NCI-H2196 (cell line): ENCODE measurements at regions not wholly inside any gene's neighbourhood (a gene's known extent, or its start where the extent isn't known, plus 50 kb on each side); places are given as distances from the start of the nearest gene placed in this dataset.
"Not testable (repeated sequence)": the region's sequence is repeated elsewhere in the genome, so short reads cannot be mapped to it uniquely, and the experiment has no call there.

Experiments used
- DNase-seq: peaks from one replicate; lab custom pipeline; 2025; ENCODE audit not compliant: unreplicated experiment; lab: John Stamatoyannopoulos, UW

DNA sequence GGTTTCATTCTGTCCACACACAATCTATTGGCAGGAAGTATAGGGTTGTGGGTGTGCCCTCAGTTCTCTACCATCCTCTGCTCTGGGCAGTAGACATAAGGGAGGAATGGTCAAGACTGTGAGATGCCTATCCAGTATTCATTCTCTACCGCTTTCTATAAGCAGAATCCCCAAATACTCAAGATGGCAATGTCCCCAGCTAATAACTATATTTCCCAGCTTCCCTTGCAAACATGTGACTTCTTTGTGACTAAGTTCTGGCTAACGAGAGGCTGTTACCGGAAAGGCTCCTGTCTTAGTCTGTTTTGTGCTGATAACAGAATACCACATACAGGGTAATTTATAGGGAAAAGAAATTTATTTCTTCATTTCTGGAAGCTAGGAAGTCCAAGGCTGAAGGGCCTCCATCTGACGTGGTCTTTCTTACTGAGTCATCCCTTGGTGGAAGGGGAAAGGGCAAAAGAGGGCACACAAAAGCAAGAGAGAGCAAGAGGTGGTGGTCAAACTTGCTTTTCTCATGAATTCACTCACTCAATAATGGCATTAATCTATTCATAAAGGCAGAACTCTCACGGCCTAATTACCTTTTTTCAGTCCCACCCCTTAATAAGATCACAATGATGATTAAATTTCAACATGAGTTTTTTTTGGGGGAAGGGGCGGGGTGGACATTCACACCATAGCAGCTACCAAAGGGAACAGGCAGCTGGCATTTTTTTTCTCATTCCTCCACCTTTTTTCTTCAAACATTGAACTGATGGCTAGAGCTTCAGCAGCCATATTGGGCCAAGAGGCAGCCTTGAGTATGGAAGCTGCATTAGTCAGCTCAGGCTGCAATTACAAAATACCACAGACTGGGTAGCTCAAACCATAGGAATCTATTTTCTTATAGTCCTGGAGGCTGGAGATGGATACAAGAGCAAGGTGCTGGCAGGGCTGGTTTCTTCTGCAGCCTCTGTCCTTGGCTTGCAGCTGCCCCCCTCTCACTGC is 109.7 kb upstream of the OR9Q1 start:
- DNase-seq, result no peak

DNA sequence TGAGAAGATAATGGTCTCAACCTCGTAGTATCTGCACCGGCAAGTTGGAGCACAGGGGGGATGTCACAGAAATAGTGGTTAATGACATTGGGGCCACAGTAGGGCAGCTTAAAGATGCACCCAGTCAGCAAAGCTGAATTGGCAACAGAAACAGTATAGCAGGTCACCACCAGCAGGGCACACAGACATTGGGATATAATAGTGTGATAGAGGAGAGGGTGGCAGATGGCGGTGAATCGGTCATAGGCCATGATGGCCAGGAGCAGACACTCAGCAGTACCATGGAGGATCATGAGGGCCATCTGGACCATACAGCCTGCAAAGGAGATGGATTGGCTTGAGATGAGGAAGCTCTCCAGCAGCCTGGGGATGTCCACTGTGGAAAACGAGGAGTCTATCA is 106.0 kb upstream of the OR9Q1 start:
- DNase-seq, result no peak

GRCh38 chr11:57920971-57921370 is 102.7 kb upstream of the OR9Q1 start:
- DNase-seq, result no peak

- no peak for DNase-seq
Measured at GRCh38 chr11:57932105-57932504, 91.6 kb upstream of the OR9Q1 start.

DNA sequence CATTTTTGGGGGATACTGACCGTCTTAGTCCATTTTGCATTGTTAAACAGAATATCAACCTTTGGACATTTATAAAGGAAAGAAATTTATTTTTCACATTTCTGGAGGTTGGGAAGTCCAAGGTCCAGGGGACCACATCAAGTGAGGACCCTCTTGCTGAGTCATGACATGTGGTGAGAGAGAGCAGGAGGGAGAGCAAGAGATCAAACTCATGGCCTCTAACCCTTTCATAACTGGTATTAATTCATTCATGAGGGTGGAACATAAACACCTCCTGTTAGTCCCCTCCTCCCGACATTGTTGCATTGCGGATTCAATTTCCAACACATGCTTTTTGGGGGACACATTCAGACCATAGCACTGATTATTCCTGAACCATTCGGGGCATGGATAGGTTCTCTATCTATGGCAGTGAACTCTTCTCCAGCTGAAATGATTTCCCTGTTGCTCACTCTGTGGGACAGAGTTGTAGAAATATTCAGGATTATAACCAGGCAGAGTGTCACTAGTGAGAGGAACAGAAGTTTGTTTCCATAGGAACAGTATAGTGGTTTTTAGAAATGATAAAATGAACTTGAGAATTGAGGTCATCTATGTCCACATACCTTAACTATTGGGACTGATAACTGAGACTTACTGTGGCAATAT is 88.2 kb upstream of the OR9Q1 start:
- DNase-seq, result no peak

DNA sequence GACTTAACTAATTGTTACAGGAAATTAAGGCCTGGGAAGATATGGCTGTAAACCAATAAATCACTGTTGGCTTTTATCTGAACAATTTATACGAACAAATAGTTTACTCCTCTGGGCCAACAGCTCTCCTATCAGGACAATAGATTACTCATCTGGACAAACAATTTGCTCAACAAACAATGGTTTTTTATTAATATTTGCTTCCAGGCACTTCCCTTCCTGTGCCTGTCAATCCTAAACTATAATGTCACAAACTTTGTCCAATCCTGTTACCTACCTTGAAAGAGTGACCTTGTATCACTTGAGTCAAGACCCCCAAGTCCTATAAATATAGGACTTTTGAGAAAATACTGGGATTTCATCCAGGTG is 87.6 kb upstream of the OR9Q1 start:
- DNase-seq, result no peak

- DNase-seq, result no peak
Measured at GRCh38 chr11:57937431-57937830, 86.2 kb upstream of the OR9Q1 start.

DNA sequence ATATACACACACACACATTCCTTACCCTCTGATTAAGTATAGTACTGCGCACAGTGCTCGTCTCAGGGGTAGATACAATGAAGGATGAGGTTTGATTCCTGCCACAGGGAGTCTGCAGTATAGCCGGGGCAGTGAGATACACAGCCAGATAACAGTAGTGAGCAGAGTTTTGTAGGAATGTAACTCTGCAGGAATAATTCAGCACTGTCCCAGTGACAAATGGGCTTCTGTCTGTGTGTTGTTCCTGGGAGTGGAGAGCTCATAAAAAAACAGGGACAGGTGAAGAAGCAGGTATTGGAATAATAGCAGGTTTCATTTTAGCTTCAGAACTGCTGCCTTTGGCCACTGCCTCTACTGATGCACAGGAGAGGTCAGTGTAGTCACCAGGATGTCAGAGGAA is 85.3 kb upstream of the OR9Q1 start:
- no peak for DNase-seq

GRCh38 chr11:57940044-57940756 is 83.5 kb upstream of the OR9Q1 start:
- no peak for DNase-seq

- DNase-seq, result no peak
Measured at GRCh38 chr11:57941875-57942274, 81.8 kb upstream of the OR9Q1 start.

DNA sequence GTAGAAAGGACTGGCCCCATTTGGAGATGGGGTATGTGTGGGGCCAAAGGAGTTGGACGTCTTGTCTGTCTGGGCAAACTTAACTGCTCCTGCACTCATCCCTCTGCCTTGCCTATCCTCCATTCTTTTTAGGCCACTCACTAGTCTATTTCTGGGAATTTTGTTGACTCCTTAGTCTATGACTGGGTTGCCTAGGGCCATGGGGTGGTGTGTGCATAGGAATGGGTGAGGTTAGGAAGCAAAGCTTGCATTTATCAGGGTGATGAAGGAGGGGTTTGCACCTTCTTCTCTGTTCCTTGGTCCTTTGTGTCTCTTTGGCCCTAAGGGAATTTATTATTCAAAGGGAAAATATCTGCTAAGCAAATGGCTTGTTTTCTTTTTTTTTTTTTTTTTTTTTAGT is 80.9 kb upstream of the OR9Q1 start:
- no peak for DNase-seq

DNA sequence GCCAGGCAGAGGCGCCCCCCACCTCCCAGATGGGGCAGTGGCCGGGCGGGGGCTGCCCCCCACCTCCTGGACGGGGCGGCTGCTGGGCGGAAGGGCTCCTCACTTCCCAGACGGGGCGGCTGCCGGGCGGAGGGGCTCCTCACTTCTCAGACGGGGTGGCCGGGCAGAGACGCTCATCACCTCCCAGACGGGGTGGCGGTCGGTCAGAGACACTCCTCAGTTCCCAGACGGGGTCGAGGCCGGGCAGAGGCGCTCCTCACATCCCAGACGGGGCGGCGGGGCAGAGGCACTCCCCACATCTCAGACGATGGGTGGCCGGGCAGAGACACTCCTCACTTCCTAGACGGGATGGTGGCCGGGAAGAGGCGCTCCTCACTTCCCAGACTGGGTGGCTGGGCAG is 79.9 kb upstream of the OR9Q1 start:
- not testable (repeated sequence) for DNase-seq

- no peak for DNase-seq
Measured at GRCh38 chr11:57946628-57947027, 77.1 kb upstream of the OR9Q1 start.

GRCh38 chr11:57964660-57965059 is 59.0 kb upstream of the OR9Q1 start:
- DNase-seq, result no peak

- no peak for DNase-seq
Measured at GRCh38 chr11:57971272-57972012, 52.2 kb upstream of the OR9Q1 start.

GRCh38 chr11:57972013-57972367 is 51.7 kb upstream of the OR9Q1 start:
- no peak for DNase-seq
